Stimulated activated CD4-positive, alpha-beta T cell treated with anti-CD3 and anti-CD28 coated beads, Interleukin-15, amount 100 ng/mL, for 24 hours (primary cell): ENCODE measurements at regions not wholly inside any gene's neighbourhood (a gene's known extent, or its start where the extent isn't known, plus 50 kb on each side); places are given as distances from the start of the nearest gene placed in this dataset.

Experiments used
- DNase-seq: peaks from one replicate; pipeline ENCODE4 v3.0.0-alpha.2; 2020

- no peak for DNase-seq
Measured at GRCh38 chr10:78374331-78375028, 340.8 kb downstream of the RPS24 start.

GRCh38 chr10:78375854-78376785, 342.5 kb downstream of the RPS24 start:
- no peak for DNase-seq

- no peak for DNase-seq
Measured at GRCh38 chr10:78377356-78377755, 343.7 kb downstream of the RPS24 start.

GRCh38 chr10:78378192-78378591, 344.5 kb downstream of the RPS24 start:
- DNase-seq, result no peak

GRCh38 chr10:78381107-78381506, 347.4 kb downstream of the RPS24 start:
- DNase-seq, result peak; percentile 9

GRCh38 chr10:78382047-78382446, 348.4 kb downstream of the RPS24 start:
- no peak for DNase-seq

- no peak for DNase-seq
Measured at GRCh38 chr10:78382772-78383171, 349.1 kb downstream of the RPS24 start.

- no peak for DNase-seq
Measured at GRCh38 chr10:78383378-78384048, 349.9 kb downstream of the RPS24 start.

GRCh38 chr10:78384049-78384431, 350.4 kb downstream of the RPS24 start:
- DNase-seq, result no peak

- no peak for DNase-seq
Measured at GRCh38 chr10:78385599-78385998, 351.9 kb downstream of the RPS24 start.

GRCh38 chr10:78386509-78386908, 352.8 kb downstream of the RPS24 start:
- no peak for DNase-seq

- no peak for DNase-seq
Measured at GRCh38 chr10:78388331-78389050, 354.8 kb downstream of the RPS24 start.

- no peak for DNase-seq
Measured at GRCh38 chr10:78389419-78389818, 355.8 kb downstream of the RPS24 start.

GRCh38 chr10:78390051-78390450, 356.4 kb downstream of the RPS24 start:
- DNase-seq, result no peak

- DNase-seq, result no peak
Measured at GRCh38 chr10:78390817-78391216, 357.2 kb downstream of the RPS24 start.

GRCh38 chr10:78391585-78391984, 357.9 kb downstream of the RPS24 start:
- DNase-seq, result no peak

- DNase-seq, result no peak
Measured at GRCh38 chr10:78392197-78392596, 358.5 kb downstream of the RPS24 start.

- DNase-seq, result no peak
Measured at GRCh38 chr10:78393094-78393493, 359.4 kb downstream of the RPS24 start.

- no peak for DNase-seq
Measured at GRCh38 chr10:78394047-78394446, 360.4 kb downstream of the RPS24 start.

GRCh38 chr10:78395162-78395561, 361.5 kb downstream of the RPS24 start:
- no peak for DNase-seq

- no peak for DNase-seq
Measured at GRCh38 chr10:78396754-78397153, 363.1 kb downstream of the RPS24 start.

GRCh38 chr10:78397786-78398185, 364.1 kb downstream of the RPS24 start:
- no peak for DNase-seq

GRCh38 chr10:78398382-78398781, 364.7 kb downstream of the RPS24 start:
- DNase-seq, result no peak
